CD4-positive, alpha-beta T cell (primary cell): ENCODE measurements at regions not wholly inside any gene's neighbourhood (a gene's known extent, or its start where the extent isn't known, plus 50 kb on each side); places are given as distances from the start of the nearest gene placed in this dataset.

Source experiments
- ATAC-seq: fragments of 200-7000 bp; cut with Tn5 transposase; one replicate; pipeline ENCODE4 v1.10.0; 2022; ENCODE audit warnings: mild to moderate bottlenecking; ENCODE audit not compliant: poor library complexity
- CTCF ChIA-PET: fragments of 350-600 bp; sonication (Branson Sonifier 250); formaldehyde crosslinking; loops from one replicate; lab custom pipeline; 2021; ENCODE audit warnings: antibody characterized with exemption, inconsistent platforms; lab: Charles Lee
- POLR2A ChIA-PET: fragments of 350-600 bp; sonication (Branson Sonifier 250); formaldehyde crosslinking; loops from one replicate; lab custom pipeline; 2021; ENCODE audit warnings: antibody characterized with exemption, inconsistent platforms; lab: Charles Lee
- DNase-seq, 14 experiments: peaks; one replicate each; pipeline ENCODE4 v3.0.0-alpha.2; 2013 to 2020; ENCODE audit warnings: mixed read lengths in 2 of 14
- H3K27ac ChIP-seq, 2 donors: one replicate each; pipeline versions ENCODE4 v1.5.1 to v1.7.0; 2013; ENCODE audit warnings: low read length in 2 of 2, low read depth in 1 of 2, mild to moderate bottlenecking in 1 of 2
- H3K27me3 ChIP-seq, 2 experiments: 1 replicate in 1 of 2; 2 replicates in 1 of 2; pipeline versions ENCODE4 v1.6.1 to v1.7.0; 2013; ENCODE audit warnings: low read length in 2 of 2, control low read depth in 1 of 2, mild to moderate bottlenecking in 1 of 2, moderate library complexity in 1 of 2; ENCODE audit not compliant: insufficient read depth in 2 of 2, control insufficient read depth in 1 of 2
- H3K36me3 ChIP-seq: one replicate; pipeline ENCODE4 v1.6.1; 2013; ENCODE audit warnings: low read length, control low read depth; ENCODE audit not compliant: insufficient read depth
- H3K4me1 ChIP-seq: one replicate; pipeline ENCODE4 v1.6.1; 2013; ENCODE audit warnings: low read length, control low read depth; ENCODE audit not compliant: insufficient read depth
- H3K4me3 ChIP-seq: one replicate; pipeline ENCODE4 v1.5.1; 2013; ENCODE audit warnings: mild to moderate bottlenecking, low read length, moderate library complexity
- H3K9me3 ChIP-seq, 2 experiments: 1 replicate in 1 of 2; 2 replicates in 1 of 2; pipeline versions ENCODE4 v1.6.1 to v1.7.0; 2013; ENCODE audit warnings: low read length in 2 of 2, mild to moderate bottlenecking in 2 of 2, control low read depth in 1 of 2, moderate library complexity in 1 of 2; ENCODE audit not compliant: control insufficient read depth in 1 of 2, insufficient read depth in 1 of 2
- H3K27ac Mint-ChIP-seq: one replicate; pipeline ENCODE4 v1.8.0; 2020; ENCODE audit warnings: mixed read lengths
- H3K27me3 Mint-ChIP-seq: one replicate; pipeline ENCODE4 v1.8.0; 2021; ENCODE audit warnings: mixed read lengths
- H3K36me3 Mint-ChIP-seq: one replicate; pipeline ENCODE4 v1.8.0; 2021; ENCODE audit warnings: low read depth, mixed read lengths
- H3K4me1 Mint-ChIP-seq: one replicate; pipeline ENCODE4 v1.8.0; 2021; ENCODE audit warnings: low read depth, mixed read lengths
- H3K4me3 Mint-ChIP-seq: one replicate; pipeline ENCODE4 v1.8.0; 2020; ENCODE audit warnings: mild to moderate bottlenecking, mixed read lengths
- H3K9me3 Mint-ChIP-seq: one replicate; pipeline ENCODE4 v1.8.0; 2020; ENCODE audit warnings: mixed read lengths
- intact Hi-C, 2 experiments: fragments of 100-400 bp; cut with DNase I in 1 of 2; cut with micrococcal nuclease in 1 of 2; formaldehyde crosslinking; loops; one replicate each; pipeline versions ENCODE4 v1.15.1 to v1.9.0; 2023 to 2025; cut with DNase I, micrococcal nuclease
- TF ChIP-seq, protein P1 (sequence below): fragments of 200-600 bp; IDR thresholded peaks from one replicate; pipeline ENCODE4 v1.8.0; 2022; ENCODE audit warnings: antibody characterized with exemption, mild to moderate bottlenecking

DNA sequence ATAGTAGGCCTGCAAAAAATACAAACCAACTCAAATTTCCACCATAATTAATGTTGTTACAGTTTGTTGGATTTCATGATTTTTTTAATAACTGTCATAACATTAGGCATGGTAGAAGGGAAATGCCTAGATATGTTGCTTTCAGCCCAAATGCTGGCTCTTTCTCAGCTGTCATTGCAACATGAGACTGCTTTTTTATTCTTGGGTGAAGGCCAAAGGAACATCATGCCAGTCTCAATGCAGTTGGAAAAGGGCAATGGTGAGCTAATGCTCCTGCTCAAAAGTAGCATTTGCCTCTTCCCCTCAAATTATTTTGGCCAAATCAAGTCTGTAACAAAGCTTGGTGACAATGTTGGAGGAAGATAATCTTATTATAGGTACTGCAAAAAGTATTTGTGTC is 877.7 kb upstream of the PRMT6 start:
- Histone ChIP-seq H3K4me3 (no peak overlapping the region), H3K27ac (no peak overlapping the region), H3K27me3 (no peaks in the 10 kb centered on the region), H3K9me3 (peaks cover 0 to 3% of the 10 kb centered on the region in 2 experiments), H3K4me1 (no peaks in the 10 kb centered on the region), H3K36me3 (no peaks in the 10 kb centered on the region)
- ATAC-seq (no peak), DNase-seq (no peak)
- intact Hi-C loops = no loop called here
- TF ChIP-seq, protein P1, sequence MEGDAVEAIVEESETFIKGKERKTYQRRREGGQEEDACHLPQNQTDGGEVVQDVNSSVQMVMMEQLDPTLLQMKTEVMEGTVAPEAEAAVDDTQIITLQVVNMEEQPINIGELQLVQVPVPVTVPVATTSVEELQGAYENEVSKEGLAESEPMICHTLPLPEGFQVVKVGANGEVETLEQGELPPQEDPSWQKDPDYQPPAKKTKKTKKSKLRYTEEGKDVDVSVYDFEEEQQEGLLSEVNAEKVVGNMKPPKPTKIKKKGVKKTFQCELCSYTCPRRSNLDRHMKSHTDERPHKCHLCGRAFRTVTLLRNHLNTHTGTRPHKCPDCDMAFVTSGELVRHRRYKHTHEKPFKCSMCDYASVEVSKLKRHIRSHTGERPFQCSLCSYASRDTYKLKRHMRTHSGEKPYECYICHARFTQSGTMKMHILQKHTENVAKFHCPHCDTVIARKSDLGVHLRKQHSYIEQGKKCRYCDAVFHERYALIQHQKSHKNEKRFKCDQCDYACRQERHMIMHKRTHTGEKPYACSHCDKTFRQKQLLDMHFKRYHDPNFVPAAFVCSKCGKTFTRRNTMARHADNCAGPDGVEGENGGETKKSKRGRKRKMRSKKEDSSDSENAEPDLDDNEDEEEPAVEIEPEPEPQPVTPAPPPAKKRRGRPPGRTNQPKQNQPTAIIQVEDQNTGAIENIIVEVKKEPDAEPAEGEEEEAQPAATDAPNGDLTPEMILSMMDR = no peak
- H3K4me1 Mint-ChIP-seq = no peaks in the 10 kb centered on the region
- no peak overlapping the region for H3K27ac Mint-ChIP-seq
- H3K27me3 Mint-ChIP-seq = no peaks in the 10 kb centered on the region
- H3K4me3 Mint-ChIP-seq = no peak overlapping the region
- no peaks in the 10 kb centered on the region for H3K36me3 Mint-ChIP-seq
- H3K9me3 Mint-ChIP-seq = peaks cover 18% of the 10 kb centered on the region
- ChIA-PET CTCF (no interaction called here), POLR2A (no interaction called here)

- H3K27ac Mint-ChIP-seq = no peak overlapping the region
- POLR2A ChIA-PET = no interaction called here
- peaks cover 16% of the 10 kb centered on the region for H3K9me3 Mint-ChIP-seq
- Histone ChIP-seq H3K27ac (no peak overlapping the region), H3K4me1 (no peaks in the 10 kb centered on the region), H3K9me3 (peaks cover 0 to 11% of the 10 kb centered on the region in 2 experiments), H3K36me3 (no peaks in the 10 kb centered on the region), H3K27me3 (no peaks in the 10 kb centered on the region), H3K4me3 (no peak overlapping the region)
- H3K4me3 Mint-ChIP-seq = no peak overlapping the region
- intact Hi-C loops = no loop called here
- no peaks in the 10 kb centered on the region for H3K36me3 Mint-ChIP-seq
- DNase-seq = no peak
- no peaks in the 10 kb centered on the region for H3K4me1 Mint-ChIP-seq
- H3K27me3 Mint-ChIP-seq = no peaks in the 10 kb centered on the region
- CTCF ChIA-PET = no interaction called here
- TF ChIP-seq, protein P1 = no peak
- ATAC-seq = no peak
These were observed 874.6 kb upstream of the PRMT6 start for GRCh38 chr1:106181866-106182265.

GRCh38 chr1:106185089-106185488 is 871.4 kb upstream of the PRMT6 start:
- no peak overlapping the region for H3K27ac ChIP-seq
- DNase-seq (no peak), ATAC-seq (no peak)
- TF ChIP-seq, protein P1 = no peak
- CTCF ChIA-PET = no interaction called here
- no peaks in the 10 kb centered on the region for H3K4me1 Mint-ChIP-seq
- H3K27ac Mint-ChIP-seq = no peak overlapping the region
- H3K4me3 ChIP-seq = no peak overlapping the region
- POLR2A ChIA-PET = no interaction called here
- no peaks in the 10 kb centered on the region for H3K36me3 Mint-ChIP-seq
- no peaks in the 10 kb centered on the region for H3K27me3 Mint-ChIP-seq
- no peak overlapping the region for H3K4me3 Mint-ChIP-seq
- no peaks in the 10 kb centered on the region for H3K36me3 ChIP-seq
- no peaks in the 10 kb centered on the region for H3K4me1 ChIP-seq
- intact Hi-C loops = no loop called here
- H3K9me3 Mint-ChIP-seq = peaks cover 16% of the 10 kb centered on the region
- no peaks in the 10 kb centered on the region for H3K27me3 ChIP-seq
- H3K9me3 ChIP-seq = peaks cover 0 to 17% of the 10 kb centered on the region in 2 experiments
